ENCODE measurements at regions not wholly inside any gene's neighbourhood (a gene's known extent, or its start where the extent isn't known, plus 50 kb on each side); places are given as distances from the start of the nearest gene placed in this dataset.

- H3K27me3 ChIP-seq (ENCODE audit: control insufficient read depth, insufficient read depth, low read length) = no peaks in the 10 kb centered on the region
- CTCF ChIA-PET = no interaction called here
- 50% methylated on average over 1 of the region's 8 CpGs; no CpG with 5 or more reads in 1 of the 2 experiments for WGBS, 2 experiments (ENCODE audit: extremely low coverage in 2 of 2, insufficient read length in 1 of 2)
Measured at GRCh38 chr16:79269211-79269863, 331.2 kb downstream of the MAF start.

More at GRCh38 chr16:79269211-79269863, 331.2 kb downstream of the MAF start:
- Histone ChIP-seq H3K4me1 (ENCODE audit: control insufficient read depth, insufficient read depth, low read length) (no peaks in the 10 kb centered on the region), H3K79me1 (ENCODE audit: low read depth in 1 of 2, low read length in 2 of 2) (no peaks in the 10 kb centered on the region), H3K9me1 (ENCODE audit: insufficient read depth, low read length) (no peaks in the 10 kb centered on the region), H3K36me3 (ENCODE audit: control insufficient read depth, insufficient read depth, low read length) (no peaks in the 10 kb centered on the region), H3K4me3 (ENCODE audit: insufficient read depth, low read depth, low read length) (no peak overlapping the region), H4K20me1 (ENCODE audit: insufficient read depth, low read length) (no peaks in the 10 kb centered on the region), H2BK20ac (ENCODE audit: low read depth, low read length) (no peak overlapping the region), H4K5ac (ENCODE audit: low read depth, low read length) (no peak overlapping the region), H3K9me3 (ENCODE audit: control insufficient read depth, insufficient read depth, low read length) (peaks cover 20% of the 10 kb centered on the region), H3K18ac (ENCODE audit: low read depth, low read length) (no peak overlapping the region), H2BK5ac (ENCODE audit: low read depth, low read length, poor library complexity, severe bottlenecking) (no peak overlapping the region), H3K4me2 (ENCODE audit: low read depth, low read length) (no peak overlapping the region), H3K9ac (ENCODE audit: low read depth, low read length) (no peak overlapping the region), H3K4ac (ENCODE audit: low read depth, low read length) (no peak overlapping the region), H2BK15ac (ENCODE audit: low read depth, low read length) (no peak overlapping the region), H4K91ac (ENCODE audit: insufficient read depth, low read depth, low read length) (no peak overlapping the region), H4K8ac (ENCODE audit: low read depth in 2 of 2, low read length in 2 of 2) (no peak overlapping the region), H2BK120ac (ENCODE audit: low read depth, low read length) (no peak overlapping the region), H3K56ac (ENCODE audit: extremely low read depth, insufficient read depth, low read length) (no peak overlapping the region), H2AK9ac (replicated peaks; ENCODE audit: low read depth, low read length, poor library complexity) (no peak overlapping the region), H3K14ac (replicated peaks; ENCODE audit: low read depth, low read length) (no peak overlapping the region), H2AK5ac (ENCODE audit: low read depth, low read length) (no peak overlapping the region), H2AFZ (replicated peaks; ENCODE audit: low read length, poor library complexity) (no peak overlapping the region), H3K23ac (ENCODE audit: low read depth, low read length) (no peak overlapping the region), H3K27ac (ENCODE audit: insufficient read depth, low read length) (no peak overlapping the region)
- ATAC-seq (ENCODE audit: low read depth) (no peak), DNase-seq (no peak)
- dilution Hi-C loops (cut with HindIII; ENCODE audit: low sequenced_read_pairs, unreplicated experiment) (no loop called here), in situ Hi-C loops (cut with MboI; ENCODE audit: low sequenced_read_pairs) (no loop called here), intact Hi-C loops (cut with micrococcal nuclease) (loop anchor here (10.0 kb wide), 1 partner anchor 1145 kb away; no protein-coding TSS in a partner anchor)
- BruUV-seq (replicated peaks) = no TSS peak
- TF ChIP-seq MXI1 (IDR thresholded peaks at IDR 0.05; ENCODE audit: borderline replicate concordance, low read depth, low read length) = no peak
- no peak for TF ChIP-seq NFE2L2 (IDR thresholded peaks at IDR 0.05; ENCODE audit: low read depth, low read length)
- TF ChIP-seq MAFK (IDR thresholded peaks at IDR 0.05; ENCODE audit: low read depth, low read length) = no peak
- no peak for TF ChIP-seq CEBPB (IDR thresholded peaks at IDR 0.05; ENCODE audit: low read depth, low read length)
- no peak for TF ChIP-seq CHD1 (IDR thresholded peaks at IDR 0.05; ENCODE audit: low read depth, low read length)
- no peak for TF ChIP-seq RAD21 (IDR thresholded peaks at IDR 0.05; ENCODE audit: low read length)
- no peak for TF ChIP-seq RFX5 (IDR thresholded peaks at IDR 0.05; ENCODE audit: low read depth, low read length)
- TF ChIP-seq CTCF (conservative IDR thresholded peaks at IDR 0.05; ENCODE audit: low read depth, low read length) = no peak
- TF ChIP-seq POLR2A (IDR thresholded peaks at IDR 0.05; ENCODE audit: low read depth, low read length) = no peak
- TF ChIP-seq MAZ (IDR thresholded peaks at IDR 0.05; ENCODE audit: borderline replicate concordance, low read depth, low read length) = no peak
- no peak for TF ChIP-seq BHLHE40 (IDR thresholded peaks at IDR 0.05; ENCODE audit: low read depth, low read length)
- TF ChIP-seq USF2 (IDR thresholded peaks at IDR 0.05; ENCODE audit: low read depth, low read length) = no peak
- TF ChIP-seq, protein P1, sequence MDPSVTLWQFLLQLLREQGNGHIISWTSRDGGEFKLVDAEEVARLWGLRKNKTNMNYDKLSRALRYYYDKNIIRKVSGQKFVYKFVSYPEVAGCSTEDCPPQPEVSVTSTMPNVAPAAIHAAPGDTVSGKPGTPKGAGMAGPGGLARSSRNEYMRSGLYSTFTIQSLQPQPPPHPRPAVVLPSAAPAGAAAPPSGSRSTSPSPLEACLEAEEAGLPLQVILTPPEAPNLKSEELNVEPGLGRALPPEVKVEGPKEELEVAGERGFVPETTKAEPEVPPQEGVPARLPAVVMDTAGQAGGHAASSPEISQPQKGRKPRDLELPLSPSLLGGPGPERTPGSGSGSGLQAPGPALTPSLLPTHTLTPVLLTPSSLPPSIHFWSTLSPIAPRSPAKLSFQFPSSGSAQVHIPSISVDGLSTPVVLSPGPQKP (IDR thresholded peaks at IDR 0.05; ENCODE audit: borderline replicate concordance, low read depth, low read length) = no peak
- TF ChIP-seq SMC3 (IDR thresholded peaks at IDR 0.05; ENCODE audit: low read depth, low read length) = no peak
- no peak for TF ChIP-seq FOS (IDR thresholded peaks at IDR 0.05; ENCODE audit: low read depth, low read length)
- POLR2A ChIA-PET (ENCODE audit: unreplicated experiment) = no interaction called here
